ENCODE measurements at regions not wholly inside any gene's neighbourhood (a gene's known extent, or its start where the extent isn't known, plus 50 kb on each side); places are given as distances from the start of the nearest gene placed in this dataset.

- TF ChIP-seq POLR2A (IDR thresholded peaks at IDR 0.05) (no peak), CTCF (IDR thresholded peaks at IDR 0.05) (no peak)
These were observed 511.3 kb upstream of the ADAMTS16 start for GRCh38 chr5:4628645-4629385.

Data from esophagus squamous epithelium (tissue), 4 donors.